NCI-H446 treated with DMSO at 0.1 percent for 48 hours (cell line): ENCODE measurements at regions not wholly inside any gene's neighbourhood (a gene's known extent, or its start where the extent isn't known, plus 50 kb on each side); places are given as distances from the start of the nearest gene placed in this dataset.

ENCODE experiments used
- DNase-seq: peaks from one replicate; lab custom pipeline; 2025; lab: John Stamatoyannopoulos, UW

DNA sequence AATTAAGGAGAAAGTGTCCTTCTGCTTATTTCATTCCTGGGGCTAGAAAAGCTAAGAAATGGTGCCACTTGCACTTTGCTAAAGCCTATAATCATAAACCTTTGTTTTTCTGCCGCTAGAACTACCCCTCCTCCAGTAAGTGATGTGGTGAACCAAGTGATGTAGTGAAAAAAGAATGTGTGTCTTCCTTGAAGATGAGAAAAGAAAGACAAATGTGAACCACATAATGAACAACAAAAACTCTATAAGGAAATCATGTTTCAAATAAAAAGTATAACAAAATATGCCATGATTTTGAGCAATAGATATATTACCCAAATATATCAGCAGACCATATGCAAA is 179.0 kb upstream of the SGCD start:
- no peak for DNase-seq

DNA sequence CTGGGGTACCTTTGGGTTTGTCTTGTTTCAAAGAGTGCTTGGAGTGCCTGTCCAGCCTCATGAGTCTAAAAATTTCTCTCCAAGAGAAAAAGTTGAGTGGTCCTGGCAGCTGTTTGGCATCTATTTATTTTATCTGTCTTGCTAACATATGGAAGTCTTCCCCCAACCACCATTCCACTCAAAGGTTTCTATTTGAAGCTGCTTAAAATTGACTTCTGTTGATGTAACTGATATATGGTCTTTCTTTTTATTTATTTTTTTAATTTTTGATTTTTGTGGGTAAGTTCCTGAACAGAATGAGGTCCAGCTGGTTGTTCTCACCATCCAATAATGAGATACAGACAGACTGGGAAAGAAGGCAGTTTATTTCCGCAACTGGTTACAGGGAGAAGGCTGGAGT is 178.7 kb upstream of the SGCD start:
- DNase-seq, result no peak

GRCh38 chr5:156149213-156149612 is 177.8 kb upstream of the SGCD start:
- no peak for DNase-seq

DNA sequence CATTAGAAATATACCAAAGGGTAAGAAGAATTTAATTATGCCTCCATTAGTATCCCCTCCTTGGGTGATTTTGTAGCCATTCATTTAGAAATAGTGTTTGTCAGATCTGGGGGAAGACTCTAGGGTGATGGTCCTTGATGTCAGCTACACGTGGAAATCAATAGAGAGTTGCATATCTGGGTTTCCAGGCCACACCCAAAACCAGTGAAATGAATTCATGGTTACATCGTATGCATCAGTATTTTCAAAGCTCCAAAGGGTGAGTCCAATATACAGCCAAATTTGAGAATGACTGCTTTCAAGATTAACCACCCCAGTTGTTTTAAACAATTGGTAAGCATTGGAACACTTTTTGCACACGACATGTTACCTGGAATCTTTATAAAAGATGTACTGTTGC is 173.4 kb upstream of the SGCD start:
- no peak for DNase-seq

DNA sequence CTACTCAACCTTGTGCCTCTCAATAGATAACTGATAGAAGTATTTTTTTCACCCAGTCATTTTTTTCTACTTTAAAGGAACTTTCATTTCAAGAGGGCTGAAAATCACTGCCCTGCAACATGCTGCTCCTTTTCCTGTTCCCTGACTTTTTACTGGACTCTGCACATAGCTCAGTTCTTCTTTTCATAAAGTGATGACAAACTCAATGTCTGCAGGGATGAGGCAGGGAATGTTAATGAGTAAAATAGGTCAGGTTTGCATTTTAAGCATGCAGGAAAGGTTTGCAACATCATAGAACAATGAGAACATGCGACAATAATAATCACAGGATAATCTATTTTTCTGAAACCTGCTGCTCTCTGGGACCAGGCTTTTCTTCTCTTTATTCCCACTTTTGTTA is 172.2 kb upstream of the SGCD start:
- DNase-seq, result no peak

GRCh38 chr5:156155598-156155997 is 171.4 kb upstream of the SGCD start:
- DNase-seq, result no peak

DNA sequence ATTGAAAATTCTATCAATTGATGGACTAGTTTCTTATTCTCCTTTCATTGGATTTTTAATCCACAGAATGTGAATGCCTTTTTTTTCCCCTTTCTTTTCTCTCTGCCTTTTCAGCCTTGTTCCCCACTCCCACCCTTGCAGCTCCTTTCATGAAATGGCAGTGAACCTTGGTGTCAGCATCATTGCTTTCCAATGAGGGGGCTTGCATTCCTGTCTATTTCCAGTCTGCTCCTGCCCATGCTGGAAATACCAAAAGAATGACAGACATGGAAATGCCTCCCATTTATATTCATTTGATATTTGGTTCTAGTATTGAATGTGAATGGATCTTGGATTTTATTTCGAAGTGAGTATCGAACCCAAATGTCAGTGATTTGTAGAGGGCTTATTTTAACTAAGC is 162.7 kb upstream of the SGCD start:
- DNase-seq, result no peak

DNA sequence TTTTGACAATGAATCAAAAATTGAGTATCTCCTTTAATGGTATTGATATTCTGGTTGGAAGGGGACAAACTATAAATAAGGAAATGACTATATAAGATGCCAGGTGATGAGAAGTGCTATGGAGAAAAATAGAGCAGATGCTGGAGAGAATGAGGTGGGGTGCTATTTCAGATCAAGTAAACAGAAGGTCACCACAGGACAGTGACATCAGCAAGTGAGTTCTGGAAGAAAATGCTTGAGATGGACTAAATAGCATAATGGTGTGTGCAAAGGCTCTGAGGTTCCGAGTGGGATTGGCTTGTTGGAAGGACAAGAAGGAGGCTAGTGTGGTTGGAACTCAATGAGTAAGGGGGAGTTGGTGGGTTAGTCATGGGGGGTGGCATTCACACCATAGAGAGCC is 157.5 kb upstream of the SGCD start:
- no peak for DNase-seq

- DNase-seq, result no peak
Measured at GRCh38 chr5:156170351-156170961, 156.5 kb upstream of the SGCD start.

GRCh38 chr5:156174225-156174624 is 152.7 kb upstream of the SGCD start:
- DNase-seq, result no peak

DNA sequence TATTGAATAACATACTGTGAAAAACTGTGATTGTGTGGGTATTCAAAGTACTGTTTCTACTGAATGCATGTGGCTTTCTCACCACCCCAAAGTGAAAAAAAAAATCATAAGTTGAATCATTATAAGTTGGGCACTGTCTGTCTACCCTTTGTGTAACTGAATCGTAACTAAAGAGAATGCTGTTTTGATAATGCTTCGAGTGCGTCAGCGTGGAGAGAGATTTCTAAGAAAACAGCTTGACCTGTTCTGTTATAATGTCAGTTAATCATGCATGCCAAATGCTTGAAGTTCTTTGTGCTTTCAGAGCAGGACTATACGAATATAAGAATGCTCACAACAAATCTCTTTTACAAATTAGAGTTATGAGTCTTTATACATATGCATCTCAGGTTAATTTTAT is 148.8 kb upstream of the SGCD start:
- DNase-seq, result no peak

- no peak for DNase-seq
Measured at GRCh38 chr5:156181656-156182055, 145.3 kb upstream of the SGCD start.

GRCh38 chr5:156182174-156182967 is 144.6 kb upstream of the SGCD start:
- no peak for DNase-seq

- no peak for DNase-seq
Measured at GRCh38 chr5:156186760-156187159, 140.2 kb upstream of the SGCD start.

GRCh38 chr5:156188016-156188415 is 138.9 kb upstream of the SGCD start:
- DNase-seq, result peak; percentile 44

DNA sequence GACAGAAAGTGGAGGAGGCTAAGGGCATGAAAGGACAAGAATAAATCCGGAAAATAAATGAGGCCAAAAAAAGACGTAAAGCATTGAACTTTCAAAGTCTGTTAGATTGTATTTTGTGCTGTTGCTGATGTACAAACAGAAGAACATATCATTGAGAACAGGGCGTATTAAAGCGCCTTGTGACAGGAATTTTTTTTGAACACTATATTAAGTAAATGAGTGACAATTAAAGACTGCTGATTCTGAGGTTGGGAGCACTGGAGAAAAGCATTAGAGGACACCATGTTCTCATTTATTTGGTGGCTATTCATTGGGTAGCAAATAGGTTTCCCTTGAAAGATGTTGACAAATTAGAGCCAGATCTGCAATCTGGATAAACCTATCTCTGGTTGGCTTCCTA is 137.3 kb upstream of the SGCD start:
- no peak for DNase-seq

DNA sequence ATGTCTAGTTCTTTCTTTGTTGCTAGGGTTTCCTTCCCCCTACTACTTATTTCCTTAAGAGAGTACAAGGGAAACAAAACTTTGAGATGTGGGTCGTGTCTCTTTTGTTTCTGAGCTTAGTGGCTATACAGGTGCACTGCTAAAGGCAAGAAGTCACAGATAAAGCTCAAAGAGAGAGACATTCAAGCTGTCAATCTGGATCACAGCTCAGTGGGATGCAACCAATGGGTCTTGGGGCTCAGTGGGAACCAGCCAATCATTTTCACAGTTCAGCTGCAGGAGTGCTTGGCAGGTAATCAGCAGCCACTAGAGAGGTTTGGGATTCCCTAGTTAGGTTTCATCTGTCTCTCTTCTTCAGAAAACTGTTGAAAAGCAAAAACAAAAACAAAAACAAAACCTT is 135.4 kb upstream of the SGCD start:
- no peak for DNase-seq

DNA sequence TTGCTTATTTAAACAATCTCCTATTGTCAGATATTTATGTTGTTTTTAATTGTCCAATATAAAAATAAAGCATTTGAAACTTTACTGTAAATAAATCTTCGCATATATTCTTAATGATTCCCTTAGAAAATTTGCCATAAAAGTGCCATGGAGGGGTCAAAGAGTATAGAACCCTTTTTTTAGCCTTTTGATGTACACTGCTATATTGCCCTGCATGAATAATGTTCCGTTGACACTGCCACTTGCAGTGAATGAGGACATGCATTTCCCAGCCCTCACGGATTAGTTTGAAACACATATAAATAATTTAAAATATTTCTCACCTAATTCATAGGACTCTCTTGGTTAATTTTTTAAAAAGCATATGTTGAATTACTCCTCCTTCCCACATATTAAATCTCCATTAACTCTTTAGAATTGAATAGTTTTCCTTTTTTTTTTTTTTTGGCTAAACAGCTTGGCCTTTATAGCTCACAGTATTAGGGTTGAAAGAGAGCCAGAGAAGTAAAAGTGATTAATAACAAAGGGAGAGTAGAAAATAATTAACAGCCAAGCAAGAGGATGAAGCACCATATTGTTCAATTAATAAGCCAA is 129.8 kb upstream of the SGCD start:
- peak; percentile 46 for DNase-seq

GRCh38 chr5:156199045-156199444 is 127.9 kb upstream of the SGCD start:
- no peak for DNase-seq

DNA sequence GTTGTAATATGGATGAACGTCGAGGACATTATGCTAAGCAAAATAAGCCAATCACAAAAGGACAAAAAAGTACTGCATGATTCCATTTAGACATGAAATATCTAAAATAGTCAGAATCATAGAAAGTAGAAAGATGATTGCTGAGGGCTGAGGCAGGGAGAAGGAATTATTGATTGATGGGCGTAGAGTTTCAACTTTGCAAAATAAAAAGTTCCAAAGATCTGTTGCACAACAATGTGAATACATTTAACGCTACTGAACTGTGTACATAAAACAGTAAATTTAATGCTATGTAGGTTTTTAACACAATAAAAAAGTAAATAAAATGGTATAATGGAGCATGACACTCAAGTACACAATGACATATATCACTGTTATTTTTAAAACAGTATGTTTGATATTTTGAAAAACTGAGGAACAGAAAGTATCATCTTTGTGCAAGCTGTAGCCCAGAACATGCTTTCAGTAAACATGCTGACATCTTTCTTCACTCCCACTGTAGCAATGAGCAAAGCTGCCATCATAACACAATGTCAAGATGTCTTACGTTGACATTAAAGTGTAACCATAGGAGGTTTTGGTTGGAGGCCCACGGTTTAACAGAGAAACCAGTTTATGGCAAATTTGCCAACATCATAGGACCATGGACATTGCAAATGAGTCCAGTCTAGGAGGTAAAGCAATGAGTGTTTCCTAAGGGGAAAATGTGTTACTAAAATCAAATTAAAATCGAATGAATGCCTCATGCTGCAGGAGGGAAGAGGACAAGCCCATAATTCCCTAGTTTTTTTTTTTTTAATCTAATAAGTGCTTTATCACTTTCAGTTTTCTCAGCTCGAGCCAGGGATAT is 125.8 kb upstream of the SGCD start:
- DNase-seq, result no peak

GRCh38 chr5:156201788-156202403 is 125.1 kb upstream of the SGCD start:
- peak; percentile 55 for DNase-seq

GRCh38 chr5:156208271-156208670 is 118.7 kb upstream of the SGCD start:
- no peak for DNase-seq
